ENCODE measurements at regions not wholly inside any gene's neighbourhood (a gene's known extent, or its start where the extent isn't known, plus 50 kb on each side); places are given as distances from the start of the nearest gene placed in this dataset.
A peak's percentile ranks its signal among the peaks of the same experiment; 100 is the strongest.
"Not testable (repeated sequence)": the region's sequence is repeated elsewhere in the genome, so short reads cannot be mapped to it uniquely, and the experiment has no call there.

GRCh38 chr13:27327633-27328032 lies 57.0 kb downstream of the RASL11A start:
- H3K4me3 ChIP-seq, result no peak overlapping the region
- H3K27ac ChIP-seq, result no peak overlapping the region

DNA sequence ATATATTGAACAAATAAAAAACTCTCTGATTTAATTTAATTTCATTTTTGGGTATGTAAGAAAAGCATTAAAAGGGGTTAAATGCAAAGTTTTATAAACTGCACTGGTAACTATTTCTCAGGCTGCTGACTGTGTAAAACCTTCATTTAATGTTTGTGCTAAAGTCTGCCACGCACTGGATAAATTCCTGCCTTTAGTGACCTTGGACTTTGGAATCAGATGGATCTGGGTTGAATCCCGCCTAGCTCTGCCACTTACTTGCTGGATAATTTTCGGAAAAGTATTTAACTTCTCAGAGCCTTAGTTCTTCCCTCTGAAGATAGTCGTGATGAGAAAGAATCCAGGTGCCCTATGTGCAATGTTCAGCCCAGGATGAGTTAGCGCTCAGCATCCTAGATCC lies 58.6 kb downstream of the RASL11A start:
- Histone ChIP-seq H3K27ac (no peak overlapping the region), H3K4me3 (no peak overlapping the region)

GRCh38 chr13:27334774-27335435 lies 64.3 kb downstream of the RASL11A start:
- Histone ChIP-seq H3K27ac (no peak overlapping the region), H3K4me3 (no peak overlapping the region)

DNA sequence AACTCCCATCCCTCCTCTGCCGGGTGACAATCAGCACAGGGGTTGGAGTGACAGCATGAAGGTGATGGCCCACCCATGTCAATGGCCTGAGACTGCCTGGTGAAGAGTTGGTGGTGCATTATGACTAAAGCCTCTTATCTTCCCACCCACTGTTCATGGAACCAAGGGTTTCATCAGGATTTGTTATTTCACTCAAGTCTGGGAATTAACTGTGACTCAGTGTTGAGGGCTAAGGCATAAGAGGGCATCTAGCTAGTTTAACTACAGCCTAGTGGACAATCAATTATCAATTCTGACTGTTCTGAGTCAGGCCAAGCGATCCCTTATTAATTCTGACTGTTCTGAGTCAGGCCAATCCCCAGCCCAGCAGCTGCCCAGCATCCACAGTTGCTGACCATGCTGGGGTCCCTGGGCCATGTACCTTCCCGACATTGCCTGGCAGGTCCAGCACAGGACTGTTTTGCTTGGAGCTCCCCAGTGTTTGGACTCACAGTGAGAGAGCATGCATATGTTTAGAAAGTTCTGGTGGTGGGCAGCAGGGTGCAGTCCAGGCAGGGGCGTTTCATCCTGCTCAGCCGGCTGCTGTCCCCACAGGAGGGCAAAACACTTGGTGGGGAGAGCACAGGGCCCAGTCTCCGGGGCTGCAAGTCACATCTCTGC lies 65.5 kb downstream of the RASL11A start:
- H3K27ac ChIP-seq, result no peak overlapping the region
- no peak overlapping the region for H3K4me3 ChIP-seq

DNA sequence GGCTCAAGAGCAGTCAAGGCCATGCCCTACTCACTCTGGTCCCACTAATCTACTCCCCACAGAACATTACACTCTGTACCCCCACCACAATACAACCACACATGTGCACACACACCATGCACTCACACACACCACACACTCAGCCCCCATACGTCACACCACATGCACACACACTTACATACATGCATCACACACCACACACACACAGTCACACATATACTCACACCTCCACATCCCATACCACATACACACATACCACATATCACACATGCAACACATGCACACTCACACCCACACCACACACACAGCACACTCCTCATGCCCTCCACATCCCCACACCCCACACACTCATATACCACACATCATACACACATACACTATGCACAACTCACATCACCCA lies 67.6 kb downstream of the RASL11A start:
- no peak overlapping the region for H3K27ac ChIP-seq
- no peak overlapping the region for H3K4me3 ChIP-seq

DNA sequence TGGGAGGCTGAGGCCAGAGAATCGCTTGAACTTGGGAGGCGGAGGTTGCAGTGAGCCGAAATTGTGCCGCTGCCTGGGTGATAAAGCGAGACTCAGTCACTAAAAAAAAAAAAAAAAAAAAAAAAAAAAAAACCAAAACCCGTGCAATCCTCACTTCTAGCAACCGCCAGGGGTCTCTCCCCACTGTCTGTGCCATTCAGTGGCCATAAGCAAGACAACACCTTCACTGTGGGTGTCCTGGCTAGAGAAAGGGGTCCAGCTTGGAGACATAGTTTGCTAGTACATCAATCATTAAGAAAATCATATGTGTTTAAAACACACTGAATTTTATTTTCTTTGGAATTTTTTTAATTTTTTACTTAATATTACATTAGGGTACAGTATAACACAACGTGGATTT lies 68.2 kb downstream of the RASL11A start:
- H3K4me3 ChIP-seq, result no peak overlapping the region
- H3K27ac ChIP-seq, result no peak overlapping the region

GRCh38 chr13:27339299-27339698 lies 68.7 kb downstream of the RASL11A start:
- no peak overlapping the region for H3K4me3 ChIP-seq
- no peak overlapping the region for H3K27ac ChIP-seq

GRCh38 chr13:27341616-27342015 lies 71.0 kb downstream of the RASL11A start:
- Histone ChIP-seq H3K4me3 (no peak overlapping the region), H3K27ac (no peak overlapping the region)

DNA sequence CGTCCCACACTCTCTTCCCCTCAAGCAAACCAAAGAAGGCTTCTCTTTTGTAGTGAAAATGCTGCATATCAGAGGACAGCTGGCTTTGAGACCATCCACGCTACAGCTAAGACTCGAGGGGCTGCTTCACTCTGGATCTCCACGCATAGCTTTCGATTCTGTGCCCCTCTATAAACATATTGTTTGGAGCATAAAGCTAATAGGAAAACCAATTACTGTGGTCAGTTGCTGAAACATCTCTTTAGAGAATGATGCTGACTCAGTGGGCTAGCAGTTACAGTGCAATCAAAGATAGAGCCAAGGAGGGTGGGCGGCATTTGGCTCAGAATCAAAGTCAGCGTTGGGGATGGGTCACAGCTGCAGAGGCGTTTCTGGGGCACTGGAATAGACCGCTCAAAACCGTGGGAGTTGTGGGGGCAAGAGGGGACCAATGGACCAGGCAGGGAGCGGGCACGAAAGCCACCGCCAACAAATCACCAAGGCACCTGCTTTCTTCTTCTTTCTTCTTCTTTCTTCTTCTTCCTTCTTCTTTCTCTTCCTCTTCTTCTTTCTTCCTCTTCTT lies 76.7 kb downstream of the RASL11A start:
- Histone ChIP-seq H3K4me3 (no peak overlapping the region), H3K27ac (no peak overlapping the region)

GRCh38 chr13:27348461-27348860 lies 76.0 kb upstream of the GTF3A start:
- H3K27ac ChIP-seq, result no peak overlapping the region

DNA sequence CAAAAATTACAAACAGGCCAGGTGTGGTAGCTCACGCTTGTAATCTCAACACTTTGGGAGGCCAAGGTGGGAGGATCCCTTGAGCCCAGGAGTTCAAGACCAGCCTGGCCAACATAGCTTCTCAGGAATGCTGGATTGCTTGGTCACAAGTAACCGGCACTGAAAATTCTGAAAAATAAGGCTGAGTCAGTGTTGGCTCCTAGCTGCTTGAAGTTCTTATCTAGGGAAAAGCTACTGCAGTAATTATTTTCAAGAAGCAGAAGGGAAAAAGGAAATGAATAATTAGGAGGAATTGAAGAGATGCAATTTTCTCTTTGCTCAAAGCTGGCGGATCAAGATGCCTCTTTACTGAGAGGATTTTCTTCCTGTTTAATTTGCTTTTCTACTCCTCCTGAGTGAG lies 75.0 kb upstream of the GTF3A start:
- H3K4me3 ChIP-seq, result no peak overlapping the region

More at GRCh38 chr13:27348461-27348860, 76.0 kb upstream of the GTF3A start:
- no peak overlapping the region for H3K4me3 ChIP-seq

DNA sequence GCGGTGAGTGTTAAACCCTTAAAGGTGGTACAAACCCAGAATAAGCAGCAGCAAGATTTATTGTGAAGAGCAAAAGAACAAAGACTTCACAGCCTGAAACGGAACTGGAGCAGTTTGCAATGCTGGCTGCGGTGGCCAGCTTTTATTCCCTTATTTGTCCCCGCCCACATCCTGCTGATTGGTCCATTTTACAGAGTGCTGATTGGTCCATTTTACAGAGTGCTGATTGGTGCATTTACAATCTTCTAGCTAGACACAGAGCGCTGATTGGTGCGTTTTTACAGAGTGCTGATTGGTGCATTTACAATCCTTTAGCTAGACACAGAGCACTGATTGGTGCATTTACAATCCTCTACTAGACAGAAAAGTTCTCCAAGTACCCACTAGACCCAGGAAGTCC lies 73.6 kb upstream of the GTF3A start:
- H3K27ac ChIP-seq, H3K4me3 ChIP-seq: not testable (repeated sequence)

More for the DNA sequence above, 75.0 kb upstream of the GTF3A start:
- no peak overlapping the region for H3K27ac ChIP-seq

DNA sequence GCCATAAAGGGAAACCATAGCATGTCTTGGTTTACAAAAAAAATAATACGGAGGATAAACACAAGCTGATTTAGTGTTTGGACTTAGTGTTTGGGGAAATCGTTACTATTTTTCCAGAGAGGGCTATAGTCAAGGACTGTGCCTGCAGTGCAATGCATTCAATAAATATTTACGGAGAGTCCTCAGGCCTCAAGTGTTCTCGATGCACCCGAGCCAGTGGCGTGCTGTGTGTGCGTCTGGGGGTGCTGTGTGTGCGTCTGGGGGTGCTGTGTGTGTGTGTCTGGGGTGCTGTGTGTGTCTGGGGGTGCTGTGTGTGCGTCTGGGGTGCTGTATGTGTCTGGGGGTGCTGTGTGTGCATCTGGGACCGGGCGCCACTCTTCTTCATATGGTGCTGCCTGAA lies 71.7 kb upstream of the GTF3A start:
- Histone ChIP-seq H3K27ac (peak overlapping the region in 3 of 21 experiments; percentile 12 to 42 (median 30)), H3K4me3 (no peak overlapping the region)

DNA sequence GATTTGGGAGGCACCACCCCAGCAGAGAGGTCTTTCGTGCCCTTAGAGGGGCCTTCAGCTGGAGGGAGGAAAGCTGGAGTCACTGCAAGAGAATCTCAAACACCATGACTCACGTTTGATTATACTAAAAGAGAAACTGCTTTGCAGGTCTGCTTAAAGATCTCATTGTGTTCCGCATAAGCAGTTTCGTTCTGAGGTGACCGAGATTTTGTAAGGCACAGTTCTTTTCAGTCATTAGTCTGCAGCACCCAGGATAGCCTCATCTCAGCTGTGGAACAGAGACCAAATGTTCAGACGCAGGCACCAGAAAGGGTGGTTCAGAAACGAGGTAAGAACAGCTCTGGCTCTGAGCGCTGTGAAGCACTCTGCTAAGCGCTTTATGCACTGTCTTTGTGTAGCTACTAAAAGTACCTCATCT lies 71.2 kb upstream of the GTF3A start:
- Histone ChIP-seq H3K4me3 (no peak overlapping the region), H3K27ac (peak overlapping the region in 3 of 21 experiments; percentile 12 to 42 (median 30))

DNA sequence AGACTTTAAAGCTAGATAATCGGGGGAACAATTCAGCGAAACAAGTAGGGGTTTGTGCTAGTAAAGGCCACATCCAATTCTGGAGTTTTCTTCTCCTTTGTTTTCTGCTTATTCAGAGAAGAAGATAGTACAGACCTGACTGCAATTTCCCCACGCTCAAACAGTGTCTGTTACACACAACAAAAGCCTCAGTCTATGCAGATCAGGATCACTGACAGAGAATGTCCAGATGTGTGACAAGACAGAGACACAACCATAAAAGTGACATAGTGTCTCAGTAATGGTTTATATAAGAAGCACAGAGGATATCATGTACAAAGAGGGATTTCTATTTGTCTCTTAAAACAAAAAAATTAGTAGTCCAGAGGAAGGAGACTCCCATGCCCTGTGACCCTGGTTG lies 70.7 kb upstream of the GTF3A start:
- H3K27ac ChIP-seq, result peak overlapping the region in 2 of 21 experiments; percentile 12 to 30
- H3K4me3 ChIP-seq, result no peak overlapping the region

DNA sequence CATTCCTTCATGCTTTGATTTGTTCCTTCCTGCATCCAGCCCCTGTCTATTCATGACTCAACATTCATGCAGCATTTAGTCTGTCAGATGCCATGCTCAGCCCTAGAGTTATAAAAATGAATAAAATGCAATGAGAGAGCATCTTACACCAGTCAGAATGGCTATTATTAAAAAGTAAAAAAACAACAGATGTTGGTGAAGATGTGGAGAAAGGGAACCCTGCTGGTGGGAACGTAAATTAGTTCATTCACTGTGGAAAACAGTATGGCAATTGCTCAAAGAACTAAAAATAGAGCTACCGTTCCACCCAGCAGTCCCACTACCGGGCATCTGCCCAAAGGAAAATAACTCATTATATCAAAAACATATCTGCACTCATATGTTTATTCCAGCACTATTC lies 70.0 kb upstream of the GTF3A start:
- Histone ChIP-seq H3K27ac (no peak overlapping the region), H3K4me3 (no peak overlapping the region)

DNA sequence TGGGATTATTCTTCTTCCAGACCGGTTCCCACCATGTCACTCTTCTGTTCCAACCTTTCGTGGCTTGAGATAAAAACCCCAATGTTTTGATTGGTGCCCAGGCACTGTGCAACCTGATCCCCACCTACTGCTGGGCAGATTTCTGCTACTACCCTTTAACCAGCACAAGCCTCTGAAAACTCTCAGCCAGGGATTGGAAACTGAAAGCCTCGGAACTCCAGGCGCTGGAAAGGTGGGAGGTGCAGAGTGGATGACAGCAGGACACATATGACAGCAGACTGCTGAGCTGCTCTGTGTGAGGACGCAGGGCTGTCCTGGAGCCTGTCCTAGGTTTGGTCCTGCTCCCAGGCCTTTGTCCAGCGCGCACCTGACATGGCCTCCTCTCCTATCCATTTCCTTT lies 68.5 kb upstream of the GTF3A start:
- H3K27ac ChIP-seq, result no peak overlapping the region
- H3K4me3 ChIP-seq, result no peak overlapping the region

DNA sequence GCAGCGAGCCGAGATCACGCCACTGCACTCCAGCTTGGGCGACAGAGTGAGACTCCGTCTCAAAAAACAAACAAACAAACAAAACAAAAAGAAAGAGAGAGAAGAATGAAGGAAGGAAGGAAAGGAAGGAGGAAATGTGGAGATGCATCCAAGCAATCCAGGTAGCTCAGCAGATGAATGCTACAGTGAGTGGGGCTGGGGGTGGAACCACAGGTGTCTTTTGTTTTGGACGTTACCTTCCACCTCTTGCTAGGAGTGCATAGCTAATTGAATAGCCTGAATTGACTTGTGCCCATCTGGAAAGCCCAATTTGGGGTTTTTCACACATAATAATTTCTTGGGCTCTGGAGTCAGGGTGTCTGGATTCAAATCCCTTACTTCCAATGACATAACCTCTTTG lies 66.0 kb upstream of the GTF3A start:
- H3K4me3 ChIP-seq, result no peak overlapping the region
- no peak overlapping the region for H3K27ac ChIP-seq

GRCh38 chr13:27359199-27359821 lies 65.1 kb upstream of the GTF3A start:
- Histone ChIP-seq H3K27ac (no peak overlapping the region), H3K4me3 (no peak overlapping the region)

DNA sequence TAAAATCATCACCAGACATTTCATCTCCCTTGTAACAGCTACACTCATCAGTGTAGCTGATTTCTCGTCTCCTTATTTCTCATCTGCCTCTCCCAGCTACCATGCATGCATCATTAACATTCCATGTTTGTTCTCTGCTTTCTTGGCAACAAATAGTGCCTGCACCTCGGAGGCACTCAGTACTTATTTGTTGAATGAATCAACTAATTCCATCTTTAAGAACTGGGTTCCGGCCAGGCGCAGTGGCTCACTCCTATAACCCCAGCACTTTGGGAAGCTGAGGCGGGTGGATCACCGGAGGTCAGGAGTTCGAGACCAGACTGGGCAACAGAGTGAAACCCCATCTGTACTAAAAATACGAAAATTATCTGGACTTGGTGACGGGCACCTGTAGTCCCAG lies 63.9 kb upstream of the GTF3A start:
- H3K4me3 ChIP-seq, result no peak overlapping the region
- H3K27ac ChIP-seq, result no peak overlapping the region

All from skin epidermis (tissue), 12 donors.